ENCODE measurements at regions not wholly inside any gene's neighbourhood (a gene's known extent, or its start where the extent isn't known, plus 50 kb on each side); places are given as distances from the start of the nearest gene placed in this dataset.

- ATAC-seq: no peak
- no peaks in the 10 kb centered on the region for H3K9me3 ChIP-seq (ENCODE audit: low read length)
- BruUV-seq (replicated peaks): no TSS peak
- H3K9me2 ChIP-seq (replicated peaks; ENCODE audit: low read length): no peaks in the 10 kb centered on the region
- no peaks in the 10 kb centered on the region for H3F3A ChIP-seq (ENCODE audit: low read length, unreplicated experiment)
- no peak overlapping the region for H3K4me3 ChIP-seq (ENCODE audit: low read length)
- no peaks in the 10 kb centered on the region for H3K27me3 ChIP-seq (ENCODE audit: low read length)
- H3K27ac ChIP-seq (ENCODE audit: low read length): no peak overlapping the region
- POLR2A ChIA-PET (ENCODE audit: unreplicated experiment): no interaction called here
- no peaks in the 10 kb centered on the region for H3K36me3 ChIP-seq (ENCODE audit: low read depth, low read length)
- no peak overlapping the region for H2AFZ ChIP-seq (ENCODE audit: low read length)
- H3K4me1 ChIP-seq (ENCODE audit: insufficient read depth, low read length): peaks cover 15% of the 10 kb centered on the region
- no peaks in the 10 kb centered on the region for H3K79me2 ChIP-seq (ENCODE audit: low read length)
- no peak for TF ChIP-seq EZH2 (IDR thresholded peaks at IDR 0.05; ENCODE audit: low read length, unreplicated experiment)
- TF ChIP-seq, protein P1, sequence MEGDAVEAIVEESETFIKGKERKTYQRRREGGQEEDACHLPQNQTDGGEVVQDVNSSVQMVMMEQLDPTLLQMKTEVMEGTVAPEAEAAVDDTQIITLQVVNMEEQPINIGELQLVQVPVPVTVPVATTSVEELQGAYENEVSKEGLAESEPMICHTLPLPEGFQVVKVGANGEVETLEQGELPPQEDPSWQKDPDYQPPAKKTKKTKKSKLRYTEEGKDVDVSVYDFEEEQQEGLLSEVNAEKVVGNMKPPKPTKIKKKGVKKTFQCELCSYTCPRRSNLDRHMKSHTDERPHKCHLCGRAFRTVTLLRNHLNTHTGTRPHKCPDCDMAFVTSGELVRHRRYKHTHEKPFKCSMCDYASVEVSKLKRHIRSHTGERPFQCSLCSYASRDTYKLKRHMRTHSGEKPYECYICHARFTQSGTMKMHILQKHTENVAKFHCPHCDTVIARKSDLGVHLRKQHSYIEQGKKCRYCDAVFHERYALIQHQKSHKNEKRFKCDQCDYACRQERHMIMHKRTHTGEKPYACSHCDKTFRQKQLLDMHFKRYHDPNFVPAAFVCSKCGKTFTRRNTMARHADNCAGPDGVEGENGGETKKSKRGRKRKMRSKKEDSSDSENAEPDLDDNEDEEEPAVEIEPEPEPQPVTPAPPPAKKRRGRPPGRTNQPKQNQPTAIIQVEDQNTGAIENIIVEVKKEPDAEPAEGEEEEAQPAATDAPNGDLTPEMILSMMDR (conservative IDR thresholded peaks at IDR 0.05; ENCODE audit: low read depth, low read length): no peak
- no peak for TF ChIP-seq EZH2phosphoT487 (IDR thresholded peaks at IDR 0.05; ENCODE audit: borderline replicate concordance, low read length)
- no peak for DNase-seq
- no peak overlapping the region for H3K9ac ChIP-seq (ENCODE audit: low read length)
- H3K4me2 ChIP-seq (ENCODE audit: low read length): no peak overlapping the region
- CTCF ChIA-PET: no interaction called here
- intact Hi-C loops (cut with micrococcal nuclease): no loop called here
- no peaks in the 10 kb centered on the region for H4K20me1 ChIP-seq (ENCODE audit: low read length)
Observed at GRCh38 chr13:44752164-44752563, 176.0 kb upstream of the TSC22D1 start.

DNA sequence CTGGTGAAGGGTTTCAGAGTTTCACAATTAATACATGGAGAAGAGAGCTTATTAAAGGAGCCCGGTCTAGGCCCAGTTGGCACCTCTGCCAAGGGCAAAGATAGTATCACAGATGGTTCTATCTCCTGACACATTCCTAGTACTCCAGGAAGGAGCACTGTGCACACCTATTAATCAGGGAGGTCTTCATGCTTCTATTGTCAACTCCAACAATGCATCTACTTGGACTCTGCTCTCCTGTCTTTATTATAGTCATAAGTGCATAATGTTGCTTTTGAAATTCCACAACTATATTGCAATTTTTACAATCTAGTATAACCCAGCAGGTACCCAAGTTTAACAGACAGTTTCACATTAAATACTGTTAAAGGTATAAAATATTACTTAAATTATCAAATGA lies 174.5 kb upstream of the TSC22D1 start:
- no peaks in the 10 kb centered on the region for H3F3A ChIP-seq (ENCODE audit: low read length, unreplicated experiment)
- ATAC-seq: no peak
- H3K4me1 ChIP-seq (ENCODE audit: insufficient read depth, low read length): peaks cover 2% of the 10 kb centered on the region
- intact Hi-C loops (cut with micrococcal nuclease): no loop called here
- no peaks in the 10 kb centered on the region for H3K36me3 ChIP-seq (ENCODE audit: low read depth, low read length)
- H4K20me1 ChIP-seq (ENCODE audit: low read length): no peaks in the 10 kb centered on the region
- POLR2A ChIA-PET (ENCODE audit: unreplicated experiment): no interaction called here
- no peak for TF ChIP-seq EZH2 (IDR thresholded peaks at IDR 0.05; ENCODE audit: low read length, unreplicated experiment)
- TF ChIP-seq EZH2phosphoT487 (IDR thresholded peaks at IDR 0.05; ENCODE audit: borderline replicate concordance, low read length): no peak
- TF ChIP-seq, protein P1 (conservative IDR thresholded peaks at IDR 0.05; ENCODE audit: low read depth, low read length): no peak
- no peaks in the 10 kb centered on the region for H3K79me2 ChIP-seq (ENCODE audit: low read length)
- no peaks in the 10 kb centered on the region for H3K27me3 ChIP-seq (ENCODE audit: low read length)
- no peak for DNase-seq
- H3K4me3 ChIP-seq (ENCODE audit: low read length): no peak overlapping the region
- CTCF ChIA-PET: no interaction called here
- no peaks in the 10 kb centered on the region for H3K9me2 ChIP-seq (replicated peaks; ENCODE audit: low read length)
- no peak overlapping the region for H3K27ac ChIP-seq (ENCODE audit: low read length)
- H3K4me2 ChIP-seq (ENCODE audit: low read length): no peak overlapping the region
- no peak overlapping the region for H3K9ac ChIP-seq (ENCODE audit: low read length)
- H2AFZ ChIP-seq (ENCODE audit: low read length): no peak overlapping the region
- no peaks in the 10 kb centered on the region for H3K9me3 ChIP-seq (ENCODE audit: low read length)
- no TSS peak for BruUV-seq (replicated peaks)

DNA sequence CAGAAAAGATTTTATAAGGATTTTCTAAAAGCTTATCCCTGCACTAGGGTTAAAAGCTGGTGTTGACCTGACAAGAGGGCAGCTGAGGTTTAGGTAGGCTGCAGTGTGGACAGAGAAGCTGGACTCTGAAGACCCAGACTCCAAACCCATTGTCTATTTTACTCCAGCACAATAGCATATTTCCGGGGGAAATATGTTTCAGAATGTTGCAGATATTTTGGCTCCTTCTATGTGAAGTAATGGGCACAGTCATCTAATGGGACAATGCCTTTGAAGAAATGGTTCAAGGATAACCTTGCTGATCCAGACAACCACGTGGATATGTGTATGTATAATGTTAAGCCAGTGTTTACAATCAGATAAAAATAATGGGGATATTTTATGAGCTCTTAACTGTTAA lies 173.8 kb upstream of the TSC22D1 start:
- intact Hi-C loops (cut with micrococcal nuclease): no loop called here
- no peaks in the 10 kb centered on the region for H3F3A ChIP-seq (ENCODE audit: low read length, unreplicated experiment)
- no peaks in the 10 kb centered on the region for H3K9me3 ChIP-seq (ENCODE audit: low read length)
- H3K79me2 ChIP-seq (ENCODE audit: low read length): no peaks in the 10 kb centered on the region
- H3K4me1 ChIP-seq (ENCODE audit: insufficient read depth, low read length): no peaks in the 10 kb centered on the region; the same call in 1 of the 2 replicates
- H2AFZ ChIP-seq (ENCODE audit: low read length): no peak overlapping the region
- TF ChIP-seq EZH2 (IDR thresholded peaks at IDR 0.05; ENCODE audit: low read length, unreplicated experiment) (no peak), EZH2phosphoT487 (IDR thresholded peaks at IDR 0.05; ENCODE audit: borderline replicate concordance, low read length) (no peak)
- TF ChIP-seq, protein P1 (conservative IDR thresholded peaks at IDR 0.05; ENCODE audit: low read depth, low read length): no peak
- no peak for ATAC-seq
- H3K27ac ChIP-seq (ENCODE audit: low read length): no peak overlapping the region
- DNase-seq: no peak
- no peaks in the 10 kb centered on the region for H3K27me3 ChIP-seq (ENCODE audit: low read length)
- H3K9ac ChIP-seq (ENCODE audit: low read length): no peak overlapping the region
- ChIA-PET CTCF (interaction anchor here (0.6 kb wide), 1 partner anchor 185 kb away, joined by 11 read pairs; no protein-coding TSS in a partner anchor), POLR2A (ENCODE audit: unreplicated experiment) (no interaction called here)
- H3K9me2 ChIP-seq (replicated peaks; ENCODE audit: low read length): no peaks in the 10 kb centered on the region
- H3K4me2 ChIP-seq (ENCODE audit: low read length): no peak overlapping the region
- no TSS peak for BruUV-seq (replicated peaks)
- H4K20me1 ChIP-seq (ENCODE audit: low read length): no peaks in the 10 kb centered on the region
- no peaks in the 10 kb centered on the region for H3K36me3 ChIP-seq (ENCODE audit: low read depth, low read length)
- no peak overlapping the region for H3K4me3 ChIP-seq (ENCODE audit: low read length)

Measured in PC-3 (cell line).